Stimulated activated CD8-positive, alpha-beta memory T cell treated with anti-CD3 and anti-CD28 coated beads, Interleukin-15, amount 100 ng/mL, for 1 hour (primary cell): ENCODE measurements at regions not wholly inside any gene's neighbourhood (a gene's known extent, or its start where the extent isn't known, plus 50 kb on each side); places are given as distances from the start of the nearest gene placed in this dataset.

Experiments
- DNase-seq: peaks from one replicate; pipeline ENCODE4 v3.0.0-alpha.2; 2020; ENCODE audit warnings: low read depth

- no peak for DNase-seq
Measured at GRCh38 chr6:14455876-14456648, 338.5 kb downstream of the CD83 start.

DNA sequence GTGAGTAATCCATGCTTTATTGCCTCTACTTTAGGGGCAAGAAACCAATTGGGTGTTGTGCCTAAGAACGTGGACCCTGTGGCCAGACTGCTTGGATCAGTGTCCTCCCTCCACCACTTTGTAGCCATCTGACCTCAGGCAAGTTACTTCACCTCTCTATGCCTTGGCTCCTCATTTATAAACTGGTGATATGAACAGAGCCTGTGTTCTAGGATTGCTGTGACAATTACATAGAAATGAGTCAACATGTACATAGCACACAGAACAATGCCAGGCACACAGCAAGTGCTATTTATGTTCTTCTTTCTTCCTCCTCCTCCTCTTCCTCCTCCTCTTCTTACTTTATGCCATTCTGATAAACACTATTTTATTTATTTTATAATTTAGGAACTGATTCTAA is 339.4 kb downstream of the CD83 start:
- DNase-seq = no peak

DNA sequence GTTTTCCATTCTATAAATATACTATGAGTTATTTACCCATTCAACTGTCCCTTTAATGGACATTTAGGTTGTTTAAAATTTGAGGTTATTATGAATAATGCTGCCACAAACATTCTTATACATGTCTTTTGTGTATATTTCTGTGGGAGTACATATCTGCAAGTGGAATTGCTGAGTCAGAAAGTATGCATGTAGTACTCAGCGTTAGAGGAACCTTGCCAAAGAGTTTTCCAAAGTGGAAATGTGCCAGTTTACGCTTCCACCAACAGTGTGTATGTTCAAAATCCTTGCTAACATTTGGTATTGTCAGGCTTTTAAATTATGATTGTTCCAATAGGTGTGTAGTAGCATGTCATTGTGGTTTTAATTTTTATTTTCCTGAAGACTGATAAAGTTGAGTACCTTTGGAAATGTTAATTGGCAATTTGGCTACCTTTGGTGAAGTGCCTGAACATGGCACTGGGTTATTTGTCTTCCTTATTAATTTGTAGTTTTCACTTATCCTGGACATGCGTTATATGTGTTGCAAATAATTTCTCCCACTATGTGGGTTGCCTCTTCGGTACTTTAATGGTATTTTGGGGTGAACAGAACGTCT is 341.2 kb downstream of the CD83 start:
- no peak for DNase-seq

- DNase-seq = no peak
Measured at GRCh38 chr6:14459315-14459714, 341.7 kb downstream of the CD83 start.

- no peak for DNase-seq
Measured at GRCh38 chr6:14460556-14460955, 343.0 kb downstream of the CD83 start.

DNA sequence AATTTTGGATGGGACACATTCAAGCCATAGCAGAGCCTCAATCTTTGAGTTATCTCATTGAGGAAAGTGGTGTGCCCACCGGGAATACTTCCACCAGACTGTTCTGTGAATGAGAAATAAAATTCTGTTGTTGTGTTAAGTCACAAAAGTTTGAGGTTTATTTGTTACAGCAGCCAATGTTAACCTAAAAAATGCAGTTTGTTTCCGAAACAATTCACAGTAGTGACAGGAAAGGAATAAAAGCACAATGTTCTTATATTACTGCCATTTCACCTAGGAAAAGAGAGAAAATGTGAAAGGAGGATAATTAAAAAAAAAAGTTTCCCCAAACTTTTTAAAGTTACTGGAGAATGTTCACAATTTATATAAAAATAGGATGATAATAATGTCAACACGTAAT is 344.6 kb downstream of the CD83 start:
- no peak for DNase-seq

DNA sequence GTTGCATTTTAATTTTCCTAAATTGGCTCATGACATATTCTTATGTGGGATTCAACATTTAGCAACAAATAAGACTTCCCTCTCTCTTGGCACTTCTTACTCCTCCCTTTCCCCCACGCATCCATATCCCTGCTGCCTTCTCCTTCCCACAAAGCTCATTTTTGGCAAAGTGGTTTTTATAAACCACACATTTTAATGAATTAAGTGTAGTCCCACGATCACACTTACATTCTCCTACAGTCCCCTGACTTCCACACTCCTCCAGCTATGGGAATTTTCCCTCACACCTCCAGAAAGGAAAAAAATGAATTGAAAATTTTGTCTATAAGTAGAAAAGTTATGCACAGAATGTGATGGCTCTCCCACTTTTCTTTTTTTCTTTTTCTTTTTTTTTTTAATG is 345.0 kb downstream of the CD83 start:
- DNase-seq = no peak

GRCh38 chr6:14463110-14463509 is 345.5 kb downstream of the CD83 start:
- DNase-seq = no peak

GRCh38 chr6:14464055-14464454 is 346.5 kb downstream of the CD83 start:
- DNase-seq = no peak

DNA sequence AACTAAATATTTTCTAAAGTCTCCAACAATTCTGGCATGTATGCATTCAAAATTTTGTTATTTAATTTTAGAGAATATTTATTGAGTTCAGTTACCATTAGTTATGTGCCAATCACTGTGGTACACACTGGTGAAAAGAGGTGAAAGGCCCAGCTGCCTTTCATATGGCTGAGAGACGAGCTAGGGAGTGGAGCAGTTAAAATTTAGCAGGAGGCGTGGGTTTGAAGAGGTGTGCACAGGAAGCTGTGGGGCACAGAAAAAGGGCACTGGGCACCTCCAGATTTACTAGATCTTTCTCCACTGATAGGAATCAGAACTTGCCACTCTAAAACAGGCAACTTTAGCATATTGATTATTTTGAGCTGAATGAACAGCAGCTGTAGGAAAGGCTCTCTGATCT is 347.1 kb downstream of the CD83 start:
- no peak for DNase-seq

DNA sequence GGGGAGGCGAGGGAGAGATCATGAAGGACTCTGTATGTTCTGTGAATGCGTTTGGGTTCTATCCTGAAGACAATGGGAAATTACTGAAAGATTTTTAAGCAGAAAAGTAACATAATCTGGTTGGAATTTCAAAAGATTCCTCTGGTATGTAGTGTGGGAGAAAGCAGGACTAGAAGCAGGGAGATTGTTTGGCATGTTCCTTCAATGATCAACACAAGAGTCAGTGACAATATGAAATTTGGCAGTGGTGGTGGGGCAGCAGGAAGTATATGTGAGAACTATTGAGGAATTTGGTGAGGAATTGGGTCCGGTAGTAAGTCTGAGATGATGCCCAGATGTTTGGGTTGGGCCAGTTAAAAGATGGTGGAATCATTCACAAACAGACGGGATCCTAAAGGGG is 348.7 kb downstream of the CD83 start:
- no peak for DNase-seq

- no peak for DNase-seq
Measured at GRCh38 chr6:14467591-14467990, 350.0 kb downstream of the CD83 start.

DNA sequence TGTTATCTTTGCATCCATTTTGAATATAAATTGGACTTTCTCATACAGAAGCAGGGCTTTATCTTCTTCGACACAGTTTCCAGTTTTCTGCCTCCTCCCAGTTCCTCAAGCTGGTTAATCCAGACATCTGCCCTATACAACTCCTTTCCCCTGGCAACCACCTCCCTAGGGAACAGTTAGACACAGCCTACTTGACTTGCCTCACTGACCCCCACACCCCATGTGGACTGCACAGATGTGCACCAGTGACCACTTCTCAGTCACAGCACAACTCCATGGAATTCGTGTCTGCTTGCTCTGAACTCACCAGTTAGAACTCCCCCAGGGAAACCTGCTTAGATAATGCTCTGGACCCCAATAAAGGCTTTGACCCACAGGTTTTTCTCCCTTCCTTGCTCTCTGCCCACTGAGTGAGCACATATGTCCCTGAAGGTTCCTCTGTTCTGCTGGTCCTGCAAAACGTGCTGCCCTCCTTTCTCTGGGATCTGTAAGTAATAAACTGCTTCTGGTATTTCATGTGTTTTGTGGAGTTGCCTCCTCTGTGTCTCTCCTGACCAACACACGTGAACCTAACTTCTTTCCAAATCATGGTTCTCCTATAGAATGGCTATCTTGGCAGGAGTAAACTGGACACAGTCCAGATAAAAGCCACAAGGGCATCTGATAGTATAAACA is 351.2 kb downstream of the CD83 start:
- no peak for DNase-seq

DNA sequence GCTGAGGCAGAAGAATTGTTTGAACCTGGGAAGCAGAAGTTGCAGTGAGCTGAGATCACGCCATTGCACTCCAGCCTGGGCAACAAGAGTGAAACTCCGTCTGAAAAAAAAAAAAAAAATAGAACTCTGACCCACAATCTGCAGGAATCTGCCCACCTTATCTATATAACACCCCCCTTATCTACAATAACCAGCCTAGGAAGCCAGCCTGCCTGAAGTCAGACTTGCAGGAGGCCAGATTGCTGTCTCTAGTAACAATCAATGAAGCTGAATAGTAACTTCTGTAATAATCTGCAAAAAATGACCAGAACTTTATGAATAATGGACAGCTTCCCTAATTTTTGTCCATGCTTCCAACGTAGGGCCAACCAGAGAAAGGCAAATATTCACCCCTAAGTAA is 352.5 kb downstream of the CD83 start:
- DNase-seq = no peak

DNA sequence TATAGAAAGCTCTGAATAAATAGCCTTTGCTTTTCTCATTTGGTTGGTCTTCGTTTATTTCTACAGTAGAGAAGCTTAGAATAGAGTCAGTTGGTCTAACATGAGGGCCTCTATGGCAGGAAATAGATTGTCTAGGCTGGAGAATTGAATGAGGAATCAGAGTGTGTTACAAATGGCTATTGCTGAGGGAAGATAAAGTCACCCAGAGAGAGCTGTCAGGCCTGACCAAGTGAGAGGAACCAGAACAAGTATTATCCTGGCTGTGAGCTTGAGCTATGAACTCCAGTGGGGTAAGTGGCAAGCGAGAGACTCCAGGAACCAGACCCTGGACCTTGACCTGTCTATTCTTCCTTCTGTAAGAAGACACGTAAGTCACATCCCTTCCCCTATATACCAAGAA is 353.1 kb downstream of the CD83 start:
- DNase-seq = no peak

- DNase-seq = no peak
Measured at GRCh38 chr6:14472255-14472985, 354.8 kb downstream of the CD83 start.

DNA sequence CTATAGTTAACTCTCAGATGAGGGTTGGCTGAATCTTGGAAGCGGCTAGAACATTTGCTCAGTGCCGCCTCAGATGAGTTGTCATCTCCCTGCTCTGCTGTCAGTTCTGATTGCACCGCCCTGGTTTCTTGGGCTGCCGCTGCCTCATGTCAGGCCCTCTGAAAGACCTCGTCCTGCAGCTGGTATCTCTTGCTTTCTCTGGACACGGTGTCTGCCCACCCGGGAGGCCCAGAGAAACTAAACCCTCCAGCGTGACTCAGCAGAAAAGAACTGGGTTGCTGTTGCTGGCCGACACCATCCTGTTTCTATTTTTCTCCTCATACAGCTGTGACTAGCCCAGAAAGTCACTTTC is 355.4 kb downstream of the CD83 start:
- DNase-seq = no peak

DNA sequence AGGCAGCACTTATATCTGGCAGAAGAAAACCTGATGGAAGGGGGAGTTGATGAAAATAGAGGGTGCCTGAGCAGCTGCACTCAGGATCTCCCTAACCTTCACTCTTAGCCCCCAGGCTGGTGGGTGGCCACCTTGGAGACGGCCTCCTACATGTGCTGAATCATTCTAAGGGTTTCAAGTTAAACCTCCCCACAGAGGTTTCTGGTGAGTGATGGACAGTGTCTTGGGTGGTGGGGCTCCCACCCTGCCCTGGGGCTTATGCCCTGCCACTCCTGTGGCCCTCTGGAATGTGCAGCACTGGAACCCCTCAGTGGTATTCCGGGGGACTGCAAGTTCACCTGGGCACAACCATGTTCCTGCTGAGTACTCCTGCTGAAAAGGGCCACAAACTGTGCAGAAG is 357.2 kb downstream of the CD83 start:
- DNase-seq = no peak

DNA sequence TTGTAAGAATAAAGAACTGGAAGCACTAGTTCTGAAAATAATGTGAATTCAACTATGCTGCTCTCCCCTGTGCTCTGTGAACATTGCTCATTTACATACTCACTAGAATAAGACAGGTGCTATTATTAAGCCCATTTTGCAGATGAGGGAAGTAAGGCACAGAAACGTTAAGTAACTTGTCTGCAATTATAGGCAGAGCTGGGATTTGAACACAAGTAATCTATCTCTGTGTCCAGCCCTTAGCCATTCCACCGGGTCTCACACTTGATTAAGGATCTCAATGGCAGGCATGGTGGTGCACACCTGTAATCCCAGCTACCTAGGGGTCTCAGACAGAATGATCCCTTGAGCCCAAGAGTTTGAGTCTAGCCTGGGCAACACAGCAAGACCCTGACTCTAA is 357.7 kb downstream of the CD83 start:
- no peak for DNase-seq

GRCh38 chr6:14476793-14477531 is 359.4 kb downstream of the CD83 start:
- DNase-seq = no peak

- DNase-seq = no peak
Measured at GRCh38 chr6:14477559-14477958, 360.0 kb downstream of the CD83 start.
